ENCODE measurements at regions not wholly inside any gene's neighbourhood (a gene's known extent, or its start where the extent isn't known, plus 50 kb on each side); places are given as distances from the start of the nearest gene placed in this dataset.
"Not testable (repeated sequence)": the region's sequence is repeated elsewhere in the genome, so short reads cannot be mapped to it uniquely, and the experiment has no call there.

DNA sequence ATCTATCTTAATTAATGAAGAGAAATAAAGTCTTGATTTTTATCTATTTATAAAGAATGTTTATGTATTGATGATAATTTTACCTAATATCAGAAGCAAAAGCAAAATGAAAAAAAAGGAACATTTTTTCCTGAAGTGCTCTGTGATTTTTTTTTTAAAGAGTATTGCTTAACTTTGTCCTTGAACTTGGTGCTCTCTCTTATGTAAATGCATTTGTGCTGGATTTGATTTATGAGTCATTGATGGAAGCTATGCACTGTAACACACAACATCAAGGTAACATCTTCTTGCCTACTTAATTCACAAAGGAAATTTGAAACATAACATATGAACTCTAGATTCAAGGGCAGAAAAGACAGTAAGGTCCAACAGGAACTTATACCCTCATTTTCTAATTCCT is 312.9 kb upstream of the CDH19 start:
- H3K9me3 ChIP-seq = no peaks in the 10 kb centered on the region
- no peak for TF ChIP-seq CTCF (IDR thresholded peaks at IDR 0.05)
- intact Hi-C loops (cut with DNase I) = no loop called here
- ATAC-seq (no peak), DNase-seq (no peak)
- H3K4me1 ChIP-seq = no peaks in the 10 kb centered on the region
- no peaks in the 10 kb centered on the region for H3K36me3 ChIP-seq (ENCODE audit: insufficient read depth in 1 of 2, low read depth in 1 of 2)
- no peak overlapping the region for H3K4me3 ChIP-seq
- no peaks in the 10 kb centered on the region for H3K27me3 ChIP-seq (ENCODE audit: insufficient read depth in 3 of 3, low read length in 2 of 3)
- no peak overlapping the region for H3K27ac ChIP-seq

DNA sequence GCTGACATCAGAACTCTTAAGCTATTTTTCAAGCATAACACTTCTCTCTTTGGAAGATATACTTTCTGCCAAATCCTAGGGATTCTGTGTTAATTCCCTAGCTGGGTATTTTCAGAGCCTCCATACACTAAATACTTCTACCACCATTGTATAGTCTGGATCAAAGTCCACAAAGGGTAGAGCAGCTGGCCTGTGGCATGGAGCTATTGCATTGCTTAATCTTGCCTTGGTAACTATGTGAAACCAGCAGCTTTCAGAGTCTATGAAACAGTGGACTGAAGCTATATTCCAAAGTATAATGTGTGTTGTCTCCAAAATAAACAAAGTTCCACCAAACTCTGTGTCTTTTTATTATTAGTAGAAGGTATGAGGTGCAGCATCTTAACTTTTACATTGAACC is 296.9 kb upstream of the CDH19 start:
- DNase-seq = no peak
- H3K27me3 ChIP-seq (ENCODE audit: insufficient read depth in 3 of 3, low read length in 2 of 3) = no peaks in the 10 kb centered on the region
- H3K4me3 ChIP-seq = no peak overlapping the region
- no peaks in the 10 kb centered on the region for H3K36me3 ChIP-seq (ENCODE audit: insufficient read depth in 1 of 2, low read depth in 1 of 2)
- ATAC-seq = no peak
- TF ChIP-seq CTCF (IDR thresholded peaks at IDR 0.05) = no peak
- H3K27ac ChIP-seq = no peak overlapping the region
- no peaks in the 10 kb centered on the region for H3K4me1 ChIP-seq
- H3K9me3 ChIP-seq = no peaks in the 10 kb centered on the region
- intact Hi-C loops (cut with DNase I) = no loop called here

- TF ChIP-seq CTCF (IDR thresholded peaks at IDR 0.05) = no peak
- Histone ChIP-seq H3K4me3 (no peak overlapping the region), H3K36me3 (ENCODE audit: insufficient read depth in 1 of 2, low read depth in 1 of 2) (no peaks in the 10 kb centered on the region), H3K9me3 (no peaks in the 10 kb centered on the region), H3K27ac (no peak overlapping the region), H3K4me1 (no peaks in the 10 kb centered on the region), H3K27me3 (ENCODE audit: insufficient read depth in 3 of 3, low read length in 2 of 3) (no peaks in the 10 kb centered on the region)
- intact Hi-C loops (cut with DNase I) = no loop called here
- ATAC-seq (no peak), DNase-seq (no peak)
Measured at GRCh38 chr18:66895631-66896030, 291.7 kb upstream of the CDH19 start.

DNA sequence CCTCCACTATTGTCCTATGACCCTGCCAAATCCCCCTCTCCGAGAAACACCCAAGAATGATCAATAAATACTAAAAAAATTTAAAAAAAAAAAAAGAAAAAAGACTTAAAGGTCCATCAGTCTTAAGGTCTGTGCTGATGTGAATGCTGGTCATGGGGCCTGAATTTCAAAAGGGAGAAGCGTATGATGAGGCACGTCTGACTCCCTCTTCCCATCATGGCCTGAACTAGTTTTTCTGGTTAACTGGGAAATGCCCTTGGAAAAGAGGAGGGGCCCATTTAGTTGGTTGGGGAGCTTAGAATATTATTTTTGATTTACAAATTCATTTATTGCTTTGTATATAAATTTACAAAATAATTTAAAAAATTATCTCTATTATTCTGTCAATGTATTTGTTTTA is 291.0 kb upstream of the CDH19 start:
- intact Hi-C loops (cut with DNase I) = no loop called here
- no peaks in the 10 kb centered on the region for H3K36me3 ChIP-seq (ENCODE audit: insufficient read depth in 1 of 2, low read depth in 1 of 2)
- no peaks in the 10 kb centered on the region for H3K9me3 ChIP-seq
- H3K27me3 ChIP-seq (ENCODE audit: insufficient read depth in 3 of 3, low read length in 2 of 3) = no peaks in the 10 kb centered on the region
- H3K27ac ChIP-seq = no peak overlapping the region
- no peaks in the 10 kb centered on the region for H3K4me1 ChIP-seq
- DNase-seq = no peak
- H3K4me3 ChIP-seq = no peak overlapping the region
- TF ChIP-seq CTCF (IDR thresholded peaks at IDR 0.05) = no peak
- ATAC-seq = no peak
- WGBS, 3 donors = 69 to 80% (median 72%) methylated on average over 2 to 3 of the region's 3 CpGs

DNA sequence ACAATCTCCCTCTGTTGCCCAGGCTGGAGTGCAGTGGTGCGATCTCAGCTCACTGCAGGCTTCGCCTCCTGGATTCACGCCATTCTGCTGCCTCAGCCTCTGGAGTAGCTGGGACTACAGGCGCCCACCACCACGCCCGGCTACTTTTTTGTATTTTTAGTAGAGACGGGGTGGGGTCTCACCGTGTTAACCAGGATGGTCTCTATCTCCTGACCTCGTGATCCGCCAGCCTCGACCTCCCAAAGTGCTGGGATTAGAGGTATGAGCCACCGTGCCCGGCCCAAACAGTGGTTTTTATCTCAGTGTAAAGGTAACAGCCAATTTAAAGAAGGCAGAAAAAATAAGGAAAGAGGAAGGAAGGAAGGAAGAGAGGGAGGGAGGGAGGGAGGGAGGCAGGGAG is 288.5 kb upstream of the CDH19 start:
- ATAC-seq; H3K4me3 ChIP-seq; H3K27me3 ChIP-seq (ENCODE audit: insufficient read depth in 3 of 3, low read length in 2 of 3); H3K9me3 ChIP-seq; DNase-seq; intact Hi-C loops (cut with DNase I); H3K27ac ChIP-seq; H3K4me1 ChIP-seq; H3K36me3 ChIP-seq (ENCODE audit: insufficient read depth in 1 of 2, low read depth in 1 of 2): not testable (repeated sequence)
- 92 to 96% (median 93%) methylated on average over 13 of the region's 13 CpGs for WGBS, 3 donors
